HG02938 (cell line): ENCODE measurements at regions not wholly inside any gene's neighbourhood (a gene's known extent, or its start where the extent isn't known, plus 50 kb on each side); places are given as distances from the start of the nearest gene placed in this dataset.

Source experiments
- ATAC-seq: cut with Tn5 transposase; IDR thresholded peaks from one replicate; pipeline ENCODE4 v1.9.1; 2021; ENCODE audit warnings: mild to moderate bottlenecking, moderate library complexity; ENCODE audit not compliant: unreplicated experiment

GRCh38 chr4:108529102-108529501, 91.3 kb upstream of the RPL34 start:
- no peak for ATAC-seq

- ATAC-seq = peak; percentile 76
Measured at GRCh38 chr4:108527723-108528122, 92.7 kb upstream of the RPL34 start.

- no peak for ATAC-seq
Measured at GRCh38 chr4:108520807-108521206, 99.6 kb upstream of the RPL34 start.

- no peak for ATAC-seq
Measured at GRCh38 chr4:108519911-108520601, 100.3 kb upstream of the RPL34 start.

- ATAC-seq = no peak
Measured at GRCh38 chr4:108519208-108519833, 101.1 kb upstream of the RPL34 start.

GRCh38 chr4:108512615-108513505, 107.5 kb upstream of the RPL34 start:
- ATAC-seq = no peak

GRCh38 chr4:108511618-108512017, 108.8 kb upstream of the RPL34 start:
- no peak for ATAC-seq

- ATAC-seq = no peak
Measured at GRCh38 chr4:108502356-108502755, 118.0 kb upstream of the RPL34 start.

GRCh38 chr4:108498925-108499324, 121.5 kb upstream of the RPL34 start:
- no peak for ATAC-seq

GRCh38 chr4:108493596-108493931, 126.8 kb upstream of the RPL34 start:
- no peak for ATAC-seq

- ATAC-seq = no peak
Measured at GRCh38 chr4:108492816-108493595, 127.4 kb upstream of the RPL34 start.

GRCh38 chr4:108488865-108489264, 131.5 kb upstream of the RPL34 start:
- ATAC-seq = no peak

GRCh38 chr4:108486046-108486445, 134.3 kb upstream of the RPL34 start:
- ATAC-seq = no peak

- ATAC-seq = no peak
Measured at GRCh38 chr4:108484187-108484586, 136.2 kb upstream of the RPL34 start.

GRCh38 chr4:108483650-108484049, 136.7 kb upstream of the RPL34 start:
- no peak for ATAC-seq

GRCh38 chr4:108483079-108483478, 137.3 kb upstream of the RPL34 start:
- no peak for ATAC-seq

GRCh38 chr4:108480881-108481280, 139.5 kb upstream of the RPL34 start:
- no peak for ATAC-seq

GRCh38 chr4:108477527-108478108, 142.8 kb upstream of the RPL34 start:
- no peak for ATAC-seq

- ATAC-seq = no peak
Measured at GRCh38 chr4:108473163-108473720, 147.1 kb upstream of the RPL34 start.
